H1 (cell line): ENCODE measurements at regions not wholly inside any gene's neighbourhood (a gene's known extent, or its start where the extent isn't known, plus 50 kb on each side); places are given as distances from the start of the nearest gene placed in this dataset.

Experiments
- CTCF ChIA-PET: fragments of 300-600 bp; sonication (Branson Sonifier 250); formaldehyde crosslinking; loops from one replicate; lab custom pipeline; 2021; ENCODE audit not compliant: partially characterized antibody; lab: Charles Lee
- POLR2A ChIA-PET: fragments of 300-600 bp; sonication (Branson Sonifier 250); formaldehyde crosslinking; loops from one replicate; lab custom pipeline; 2021; ENCODE audit warnings: inconsistent platforms; ENCODE audit not compliant: partially characterized antibody; lab: Charles Lee
- DNase-seq, 2 experiments: peaks; one replicate each; pipeline versions ENCODE4 v3.0.0 to v3.0.0-alpha.2; 2010 to 2022; ENCODE audit warnings: low spot score in 2 of 2, low read depth in 1 of 2, mixed read lengths in 1 of 2
- FAIRE-seq: peaks from 2 replicates; lab custom pipeline; 2011; peaks lifted over from hg19 to GRCh38; lab: Jason Lieb, UNC
- H2AFZ ChIP-seq: 2 replicates; pipeline ENCODE4 v1.8.1; 2012; ENCODE audit warnings: low read length, inconsistent platforms
- H2AK5ac ChIP-seq: 2 replicates; pipeline ENCODE4 v1.6.1; 2013; ENCODE audit warnings: low read depth, low read length
- H2BK120ac ChIP-seq: replicated peaks from 2 replicates; pipeline ENCODE3; 2013; ENCODE audit warnings: low read depth, low read length, inconsistent platforms
- H2BK12ac ChIP-seq: 2 replicates; pipeline ENCODE4 v1.6.1; 2013; ENCODE audit warnings: low read depth, low read length
- H2BK15ac ChIP-seq: 2 replicates; pipeline ENCODE4 v1.6.1; 2013; ENCODE audit warnings: low read length
- H2BK20ac ChIP-seq: 2 replicates; pipeline ENCODE4 v1.6.1; 2013; ENCODE audit warnings: low read length
- H2BK5ac ChIP-seq: 2 replicates; pipeline ENCODE4 v1.6.1; 2013; ENCODE audit warnings: low read depth, low read length
- H3K14ac ChIP-seq: 2 replicates; pipeline ENCODE4 v1.6.1; 2013; ENCODE audit warnings: inconsistent platforms; ENCODE audit not compliant: insufficient read length
- H3K18ac ChIP-seq: 2 replicates; pipeline ENCODE4 v1.6.1; 2013; ENCODE audit warnings: low read length; ENCODE audit errors: extremely low read depth
- H3K23ac ChIP-seq: 2 replicates; pipeline ENCODE4 v1.6.1; 2013; ENCODE audit warnings: inconsistent platforms; ENCODE audit not compliant: insufficient read length
- H3K23me2 ChIP-seq: 2 replicates; pipeline ENCODE4 v1.6.1; 2013; ENCODE audit warnings: low read depth, low read length
- H3K27ac ChIP-seq: 2 replicates; pipeline ENCODE4 v1.6.1; 2011; ENCODE audit warnings: low read depth, low read length, inconsistent platforms
- H3K27me3 ChIP-seq, 4 experiments: replicated peaks in 1 of 4; 1 replicate in 1 of 4; 2 replicates in 3 of 4; pipeline versions ENCODE4 v1.6.1 to v1.8.1; 2011 to 2013; ENCODE audit warnings: low read length in 3 of 4, mild to moderate bottlenecking in 3 of 4, inconsistent platforms in 2 of 4, mixed read lengths in 2 of 4, moderate library complexity in 1 of 4; ENCODE audit not compliant: control insufficient read depth in 3 of 4, insufficient read depth in 3 of 4; ENCODE audit errors: extremely low read depth in 1 of 4
- H3K36me3 ChIP-seq, 4 experiments: 2 replicates each; pipeline versions ENCODE4 v1.6.1 to v1.8.1; 2011 to 2013; ENCODE audit warnings: mild to moderate bottlenecking in 4 of 4, low read length in 3 of 4, moderate library complexity in 2 of 4, control low read depth in 1 of 4, inconsistent platforms in 1 of 4; ENCODE audit not compliant: insufficient read depth in 4 of 4, control insufficient read depth in 2 of 4
- H3K4ac ChIP-seq: replicated peaks from 2 replicates; pipeline ENCODE3; 2013; ENCODE audit warnings: low read length, low read depth, mixed read lengths, inconsistent platforms; ENCODE audit not compliant: insufficient read length
- H3K4me1 ChIP-seq, 4 experiments: replicated peaks in 1 of 4; 1 replicate in 1 of 4; 2 replicates in 3 of 4; pipeline versions ENCODE4 v1.6.1 to v1.8.1; 2011 to 2013; ENCODE audit warnings: low read length in 3 of 4, inconsistent platforms in 2 of 4, mixed read lengths in 1 of 4; ENCODE audit not compliant: insufficient read depth in 4 of 4, control insufficient read depth in 3 of 4
- H3K4me2 ChIP-seq, 2 experiments: 2 replicates each; pipeline versions ENCODE4 v1.6.1 to v1.8.1; 2011 to 2013; ENCODE audit warnings: low read depth in 2 of 2, low read length in 2 of 2, control low read depth in 1 of 2, inconsistent platforms in 1 of 2, mild to moderate bottlenecking in 1 of 2; ENCODE audit not compliant: insufficient read depth in 1 of 2
- H3K4me3 ChIP-seq, 4 experiments: fragments of 200-600, 300-600 bp in 1 of 4; sonication (generic), shearing (Covaris generic), sonication (Bioruptor Twin) in 1 of 4; 2 replicates each; pipeline versions ENCODE4 v1.5.1 to v1.8.1; 2011 to 2016; ENCODE audit warnings: low read length in 4 of 4, low read depth in 3 of 4, control low read depth in 2 of 4, inconsistent platforms in 2 of 4, mild to moderate bottlenecking in 2 of 4, mixed read lengths in 1 of 4, moderate library complexity in 1 of 4; ENCODE audit not compliant: insufficient read depth in 2 of 4; ENCODE audit errors: extremely low read depth in 1 of 4
- H3K56ac ChIP-seq: replicated peaks from 2 replicates; pipeline ENCODE3; 2013; ENCODE audit warnings: low read depth, mild to moderate bottlenecking, mixed read lengths, low read length, inconsistent platforms; ENCODE audit not compliant: insufficient read length
- H3K79me1 ChIP-seq: 2 replicates; pipeline ENCODE4 v1.6.1; 2013; ENCODE audit warnings: low read depth, low read length, control low read depth
- H3K79me2 ChIP-seq, 2 experiments: 2 replicates each; pipeline versions ENCODE4 v1.6.1 to v1.8.1; 2012 to 2013; ENCODE audit warnings: low read length in 2 of 2, mild to moderate bottlenecking in 2 of 2, inconsistent platforms in 1 of 2; ENCODE audit not compliant: insufficient read depth in 2 of 2, control insufficient read depth in 1 of 2
- H3K9ac ChIP-seq, 4 experiments: replicated peaks in 1 of 4; 1 replicate in 1 of 4; 2 replicates in 3 of 4; pipeline versions ENCODE4 v1.6.1 to v1.8.1; 2011 to 2013; ENCODE audit warnings: low read depth in 3 of 4, low read length in 3 of 4, control low read depth in 2 of 4, mild to moderate bottlenecking in 2 of 4, moderate library complexity in 2 of 4, inconsistent platforms in 1 of 4; ENCODE audit errors: extremely low read depth in 1 of 4
- H3K9me3 ChIP-seq, 2 experiments: 2 replicates each; pipeline versions ENCODE4 v1.6.1 to v1.8.1; 2012 to 2013; ENCODE audit warnings: mild to moderate bottlenecking in 2 of 2, moderate library complexity in 2 of 2, control low read depth in 1 of 2, inconsistent platforms in 1 of 2, low read depth in 1 of 2, low read length in 1 of 2, mixed read lengths in 1 of 2; ENCODE audit not compliant: insufficient read depth in 2 of 2
- H4K20me1 ChIP-seq, 2 experiments: replicated peaks in 1 of 2; 2 replicates each; pipeline versions ENCODE3 to v1.8.1; 2011 to 2013; ENCODE audit warnings: inconsistent platforms in 2 of 2, low read length in 2 of 2, mild to moderate bottlenecking in 1 of 2; ENCODE audit not compliant: insufficient read depth in 2 of 2, control insufficient read depth in 1 of 2
- H4K5ac ChIP-seq: 2 replicates; pipeline ENCODE4 v1.6.1; 2013; ENCODE audit warnings: low read length, low read depth, mixed read lengths, inconsistent platforms; ENCODE audit not compliant: insufficient read length
- H4K8ac ChIP-seq: 2 replicates; pipeline ENCODE4 v1.8.0; 2013; ENCODE audit warnings: mild to moderate bottlenecking, moderate library complexity, low read length, inconsistent platforms; ENCODE audit not compliant: insufficient read depth; ENCODE audit errors: extremely low read depth
- H4K91ac ChIP-seq: replicated peaks from 2 replicates; pipeline ENCODE3; 2013; ENCODE audit warnings: low read length, mixed read lengths, inconsistent platforms; ENCODE audit not compliant: insufficient read length
- RAD21 ChIP-seq, 2 experiments: IDR thresholded peaks in 1 of 2; conservative IDR thresholded peaks in 1 of 2; 2 replicates each; pipeline ENCODE4 v1.6.1; 2011; ENCODE audit warnings: low read depth in 2 of 2, low read length in 2 of 2, improper control_type of control experiment in 1 of 2, inconsistent platforms in 1 of 2, mild to moderate bottlenecking in 1 of 2, moderate library complexity in 1 of 2
- RNF2 ChIP-seq: fragments of 200-900, 300-1000 bp; sonication (generic); IDR thresholded peaks from 2 replicates; pipeline ENCODE4 v1.7.1; 2016; ENCODE audit warnings: borderline replicate concordance, low read depth, mild to moderate bottlenecking, antibody characterized with exemption, low read length; ENCODE audit not compliant: poor library complexity, severe bottlenecking; ENCODE audit errors: missing control alignments
- SP4 ChIP-seq: IDR thresholded peaks from 2 replicates; pipeline ENCODE4 v1.6.1; 2012; ENCODE audit warnings: low read length, inconsistent platforms
- TAF7 ChIP-seq: optimal IDR thresholded peaks from 2 replicates; pipeline ENCODE3; 2011; ENCODE audit warnings: low read depth, mild to moderate bottlenecking, inconsistent platforms, low read length, moderate library complexity, borderline replicate concordance
- WGBS, 2 experiments: shearing (Covaris generic) in 1 of 2; methylation state at CpG; one replicate each; pipeline versions ENCODE4 v1.1.6 to v1.1.7; 2013 to 2015; ENCODE audit warnings: low lambda C conversion rate in 2 of 2, mixed read lengths in 2 of 2, inconsistent platforms in 1 of 2, low coverage in 1 of 2, missing lambda C conversion rate in 1 of 2; ENCODE audit not compliant: insufficient replicate concordance in 2 of 2, insufficient coverage in 1 of 2, insufficient read length in 1 of 2; ENCODE audit errors: extremely low coverage in 1 of 2, missing lambda C conversion rate in 1 of 2; 5-methylcytosine and 5-hydroxymethylcytosine counted together

GRCh38 chr2:217497843-217498377 lies 504.9 kb downstream of the TNS1 start:
- Histone ChIP-seq H2BK5ac (no peak overlapping the region), H3K4me3 (no peak overlapping the region), H4K20me1 (no peaks in the 10 kb centered on the region), H3K4me1 (no peaks in the 10 kb centered on the region), H3K79me2 (no peaks in the 10 kb centered on the region), H3K18ac (no peak overlapping the region), H2BK15ac (no peak overlapping the region), H3K27me3 (no peaks in the 10 kb centered on the region), H2AFZ (no peak overlapping the region), H3K56ac (no peak overlapping the region), H4K91ac (no peak overlapping the region), H2BK12ac (no peak overlapping the region), H2BK120ac (no peak overlapping the region), H3K9me3 (no peaks in the 10 kb centered on the region), H3K4me2 (no peak overlapping the region), H3K14ac (no peak overlapping the region), H3K23ac (no peak overlapping the region), H2AK5ac (no peak overlapping the region), H3K79me1 (no peaks in the 10 kb centered on the region), H3K27ac (no peak overlapping the region), H3K4ac (no peak overlapping the region), H4K5ac (no peak overlapping the region), H3K23me2 (no peaks in the 10 kb centered on the region), H4K8ac (no peak overlapping the region), H3K36me3 (no peaks in the 10 kb centered on the region), H2BK20ac (no peak overlapping the region), H3K9ac (no peak overlapping the region)
- no peak for DNase-seq
- FAIRE-seq, result no peak
- ChIA-PET POLR2A (no interaction called here), CTCF (interaction anchor here (1.6 kb wide), 1 partner anchor 13 kb away, joined by 7 read pairs; no protein-coding TSS in a partner anchor)
- TF ChIP-seq RNF2, result no peak
- TF ChIP-seq SP4, result no peak
- no peak for TF ChIP-seq TAF7
- TF ChIP-seq RAD21 (IDR thresholded peaks at IDR 0.05 in 1 of 2, conservative IDR thresholded peaks at IDR 0.05 in 1 of 2; ENCODE audit: low read depth in 2 of 2, low read length in 2 of 2), result no peak
- 97% methylated on average over 3 of the region's 3 CpGs; no CpG with 5 or more reads in 1 of the 2 experiments for WGBS, 2 experiments
